HCT116 (cell line): ENCODE measurements at regions not wholly inside any gene's neighbourhood (a gene's known extent, or its start where the extent isn't known, plus 50 kb on each side); places are given as distances from the start of the nearest gene placed in this dataset.

Experiments used
- EZH2phosphoT487 ChIP-seq: fragments of 200-600 bp; IDR thresholded peaks from 2 replicates; pipeline ENCODE4 v1.6.1; 2018; ENCODE audit warnings: antibody characterized with exemption, borderline replicate concordance
- TF ChIP-seq, protein P1 (sequence below), 3 experiments: fragments of 200-600 bp in 1 of 3; sonication (generic) in 1 of 3; IDR thresholded peaks in 2 of 3; conservative IDR thresholded peaks in 1 of 3; 2 replicates each; pipeline ENCODE4 v1.5.1; 2012 to 2017; ENCODE audit warnings: low read depth in 2 of 3, low read length in 2 of 3, antibody characterized with exemption in 1 of 3, borderline replicate concordance in 1 of 3, control low read depth in 1 of 3, mild to moderate bottlenecking in 1 of 3, mixed read lengths in 1 of 3, mixed run types in 1 of 3, moderate library complexity in 1 of 3; ENCODE audit not compliant: insufficient read depth in 1 of 3
- TF ChIP-seq, protein P2 (sequence below): IDR thresholded peaks from 2 replicates; pipeline ENCODE4 v1.6.1; 2012
- TF ChIP-seq, protein P3 (sequence below): IDR thresholded peaks from 2 replicates; pipeline ENCODE4 v1.6.1; 2011; ENCODE audit warnings: mild to moderate bottlenecking, low read length, moderate library complexity; ENCODE audit not compliant: insufficient replicate concordance; ENCODE audit errors: extremely low read depth

DNA sequence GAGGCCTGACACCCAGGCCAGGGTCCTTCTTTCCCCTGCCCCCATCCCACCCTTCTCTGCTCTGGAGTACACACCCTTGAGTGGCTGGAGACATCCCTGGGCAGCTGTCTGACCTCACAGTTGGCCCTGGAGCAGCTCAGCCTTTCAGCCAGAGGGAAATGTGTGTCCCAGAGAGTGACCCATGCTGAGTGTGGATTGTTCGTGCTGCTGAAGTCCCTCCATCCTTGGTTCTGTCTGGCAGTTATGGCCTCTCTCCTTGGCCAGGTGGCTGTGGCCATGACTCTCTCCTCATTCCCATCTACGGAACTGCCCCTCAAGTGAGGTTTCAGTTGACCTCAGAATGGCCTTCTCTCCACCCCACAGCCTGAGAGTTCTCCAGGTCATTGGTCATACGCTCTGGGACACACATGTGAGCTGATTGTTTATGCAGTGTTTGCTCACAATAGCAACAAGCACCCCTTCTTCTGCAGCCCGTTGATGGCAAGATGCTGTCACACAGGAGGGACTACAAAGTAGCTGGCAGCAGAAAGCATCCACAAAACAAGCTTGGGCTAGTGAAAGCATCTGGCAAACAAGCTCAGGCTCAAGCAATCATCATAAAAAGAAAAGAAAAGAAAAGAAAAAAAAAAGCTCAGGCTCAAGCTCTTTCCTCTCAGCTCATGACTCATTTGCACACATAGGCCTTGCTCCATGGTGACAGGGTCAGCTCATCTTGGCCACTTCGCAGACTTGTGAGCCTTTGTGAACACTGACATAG is 55.3 kb upstream of the ITGA11 start:
- TF ChIP-seq, protein P1, sequence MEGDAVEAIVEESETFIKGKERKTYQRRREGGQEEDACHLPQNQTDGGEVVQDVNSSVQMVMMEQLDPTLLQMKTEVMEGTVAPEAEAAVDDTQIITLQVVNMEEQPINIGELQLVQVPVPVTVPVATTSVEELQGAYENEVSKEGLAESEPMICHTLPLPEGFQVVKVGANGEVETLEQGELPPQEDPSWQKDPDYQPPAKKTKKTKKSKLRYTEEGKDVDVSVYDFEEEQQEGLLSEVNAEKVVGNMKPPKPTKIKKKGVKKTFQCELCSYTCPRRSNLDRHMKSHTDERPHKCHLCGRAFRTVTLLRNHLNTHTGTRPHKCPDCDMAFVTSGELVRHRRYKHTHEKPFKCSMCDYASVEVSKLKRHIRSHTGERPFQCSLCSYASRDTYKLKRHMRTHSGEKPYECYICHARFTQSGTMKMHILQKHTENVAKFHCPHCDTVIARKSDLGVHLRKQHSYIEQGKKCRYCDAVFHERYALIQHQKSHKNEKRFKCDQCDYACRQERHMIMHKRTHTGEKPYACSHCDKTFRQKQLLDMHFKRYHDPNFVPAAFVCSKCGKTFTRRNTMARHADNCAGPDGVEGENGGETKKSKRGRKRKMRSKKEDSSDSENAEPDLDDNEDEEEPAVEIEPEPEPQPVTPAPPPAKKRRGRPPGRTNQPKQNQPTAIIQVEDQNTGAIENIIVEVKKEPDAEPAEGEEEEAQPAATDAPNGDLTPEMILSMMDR (IDR thresholded peaks at IDR 0.05 in 2 of 3, conservative IDR thresholded peaks at IDR 0.05 in 1 of 3; ENCODE audit: borderline replicate concordance in 1 of 3, insufficient read depth in 1 of 3, low read depth in 2 of 3, low read length in 2 of 3) = no peak
- no peak for TF ChIP-seq EZH2phosphoT487
- TF ChIP-seq, protein P2, sequence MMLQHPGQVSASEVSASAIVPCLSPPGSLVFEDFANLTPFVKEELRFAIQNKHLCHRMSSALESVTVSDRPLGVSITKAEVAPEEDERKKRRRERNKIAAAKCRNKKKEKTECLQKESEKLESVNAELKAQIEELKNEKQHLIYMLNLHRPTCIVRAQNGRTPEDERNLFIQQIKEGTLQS = no peak
- TF ChIP-seq, protein P3, sequence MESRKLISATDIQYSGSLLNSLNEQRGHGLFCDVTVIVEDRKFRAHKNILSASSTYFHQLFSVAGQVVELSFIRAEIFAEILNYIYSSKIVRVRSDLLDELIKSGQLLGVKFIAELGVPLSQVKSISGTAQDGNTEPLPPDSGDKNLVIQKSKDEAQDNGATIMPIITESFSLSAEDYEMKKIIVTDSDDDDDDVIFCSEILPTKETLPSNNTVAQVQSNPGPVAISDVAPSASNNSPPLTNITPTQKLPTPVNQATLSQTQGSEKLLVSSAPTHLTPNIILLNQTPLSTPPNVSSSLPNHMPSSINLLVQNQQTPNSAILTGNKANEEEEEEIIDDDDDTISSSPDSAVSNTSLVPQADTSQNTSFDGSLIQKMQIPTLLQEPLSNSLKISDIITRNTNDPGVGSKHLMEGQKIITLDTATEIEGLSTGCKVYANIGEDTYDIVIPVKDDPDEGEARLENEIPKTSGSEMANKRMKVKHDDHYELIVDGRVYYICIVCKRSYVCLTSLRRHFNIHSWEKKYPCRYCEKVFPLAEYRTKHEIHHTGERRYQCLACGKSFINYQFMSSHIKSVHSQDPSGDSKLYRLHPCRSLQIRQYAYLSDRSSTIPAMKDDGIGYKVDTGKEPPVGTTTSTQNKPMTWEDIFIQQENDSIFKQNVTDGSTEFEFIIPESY = no peak
